Astrocyte of the cerebellum (primary cell): ENCODE measurements at regions not wholly inside any gene's neighbourhood (a gene's known extent, or its start where the extent isn't known, plus 50 kb on each side); places are given as distances from the start of the nearest gene placed in this dataset.

Experiments used
- DNase-seq: peaks from one replicate; pipeline ENCODE4 v3.0.0-alpha.2; 2011; ENCODE audit warnings: low read depth
- H3K4me3 ChIP-seq: 2 replicates; pipeline ENCODE4 v1.5.1; 2011; ENCODE audit warnings: mild to moderate bottlenecking, low read depth, low read length, moderate library complexity
- in situ Hi-C: cut with HindIII; loops from 2 replicates; pipeline ENCODE4 v1.10.0; 2017; ENCODE audit warnings: low sequenced_read_pairs
- TF ChIP-seq, protein P1 (sequence below): IDR thresholded peaks from 2 replicates; pipeline ENCODE4 v1.5.1; 2012; ENCODE audit warnings: low read length, low read depth, moderate library complexity, mild to moderate bottlenecking; ENCODE audit errors: missing control alignments

- DNase-seq, result no peak
- H3K4me3 ChIP-seq, result no peak overlapping the region
- TF ChIP-seq, protein P1, sequence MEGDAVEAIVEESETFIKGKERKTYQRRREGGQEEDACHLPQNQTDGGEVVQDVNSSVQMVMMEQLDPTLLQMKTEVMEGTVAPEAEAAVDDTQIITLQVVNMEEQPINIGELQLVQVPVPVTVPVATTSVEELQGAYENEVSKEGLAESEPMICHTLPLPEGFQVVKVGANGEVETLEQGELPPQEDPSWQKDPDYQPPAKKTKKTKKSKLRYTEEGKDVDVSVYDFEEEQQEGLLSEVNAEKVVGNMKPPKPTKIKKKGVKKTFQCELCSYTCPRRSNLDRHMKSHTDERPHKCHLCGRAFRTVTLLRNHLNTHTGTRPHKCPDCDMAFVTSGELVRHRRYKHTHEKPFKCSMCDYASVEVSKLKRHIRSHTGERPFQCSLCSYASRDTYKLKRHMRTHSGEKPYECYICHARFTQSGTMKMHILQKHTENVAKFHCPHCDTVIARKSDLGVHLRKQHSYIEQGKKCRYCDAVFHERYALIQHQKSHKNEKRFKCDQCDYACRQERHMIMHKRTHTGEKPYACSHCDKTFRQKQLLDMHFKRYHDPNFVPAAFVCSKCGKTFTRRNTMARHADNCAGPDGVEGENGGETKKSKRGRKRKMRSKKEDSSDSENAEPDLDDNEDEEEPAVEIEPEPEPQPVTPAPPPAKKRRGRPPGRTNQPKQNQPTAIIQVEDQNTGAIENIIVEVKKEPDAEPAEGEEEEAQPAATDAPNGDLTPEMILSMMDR, result no peak
- in situ Hi-C loops, result no loop called here
Measured at GRCh38 chr2:187942876-187943275, 348.8 kb upstream of the GULP1 start.

DNA sequence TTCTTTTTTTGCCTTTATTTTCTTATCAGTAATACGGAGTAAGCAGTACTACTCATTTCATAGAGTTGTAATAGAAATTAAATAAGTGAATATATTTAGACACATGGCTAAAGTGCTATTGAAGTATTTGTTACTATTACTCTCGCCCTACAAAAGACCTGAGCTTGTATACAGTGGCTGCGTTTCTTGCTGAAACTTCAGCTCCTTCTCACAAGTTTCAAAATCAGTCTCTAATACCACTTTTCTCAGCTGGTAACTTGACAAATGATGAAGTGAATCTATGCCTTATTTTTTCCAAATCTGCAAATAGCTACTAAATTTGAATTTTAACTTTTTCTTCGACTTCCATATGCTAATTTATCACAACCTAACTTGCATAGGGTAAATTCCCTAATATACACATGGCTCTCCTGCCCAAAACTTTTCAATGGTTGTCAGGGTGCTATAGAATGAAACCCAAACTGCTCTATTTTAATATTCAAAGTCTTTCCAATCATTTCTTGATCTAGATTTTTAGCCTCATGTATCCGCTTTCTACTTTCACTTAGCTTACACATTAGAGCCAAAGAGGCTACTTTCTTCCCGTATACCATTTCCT, 347.8 kb upstream of the GULP1 start:
- TF ChIP-seq, protein P1, result no peak
- no peak overlapping the region for H3K4me3 ChIP-seq
- DNase-seq, result no peak
- in situ Hi-C loops, result no loop called here

DNA sequence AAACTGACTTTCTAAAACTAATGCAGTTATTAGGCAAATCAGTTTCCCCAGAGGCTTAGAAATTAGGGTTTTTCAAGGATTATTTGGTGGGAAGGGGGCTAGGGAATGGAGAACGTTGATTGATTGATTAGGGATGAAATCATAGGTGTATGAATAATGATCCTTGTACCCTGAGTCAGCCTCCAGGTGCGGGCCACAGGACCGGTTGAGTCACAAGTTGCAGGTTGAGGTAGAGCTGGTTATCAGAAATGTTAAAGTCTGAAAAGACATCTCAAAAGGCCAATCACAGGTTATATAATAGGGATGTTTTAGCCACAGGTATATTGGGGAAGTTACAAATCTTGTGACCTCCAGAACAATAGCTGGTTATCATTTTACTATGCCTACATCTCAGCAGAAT, 341.8 kb upstream of the GULP1 start:
- no peak for DNase-seq
- TF ChIP-seq, protein P1, result no peak
- H3K4me3 ChIP-seq, result no peak overlapping the region
- in situ Hi-C loops, result no loop called here

DNA sequence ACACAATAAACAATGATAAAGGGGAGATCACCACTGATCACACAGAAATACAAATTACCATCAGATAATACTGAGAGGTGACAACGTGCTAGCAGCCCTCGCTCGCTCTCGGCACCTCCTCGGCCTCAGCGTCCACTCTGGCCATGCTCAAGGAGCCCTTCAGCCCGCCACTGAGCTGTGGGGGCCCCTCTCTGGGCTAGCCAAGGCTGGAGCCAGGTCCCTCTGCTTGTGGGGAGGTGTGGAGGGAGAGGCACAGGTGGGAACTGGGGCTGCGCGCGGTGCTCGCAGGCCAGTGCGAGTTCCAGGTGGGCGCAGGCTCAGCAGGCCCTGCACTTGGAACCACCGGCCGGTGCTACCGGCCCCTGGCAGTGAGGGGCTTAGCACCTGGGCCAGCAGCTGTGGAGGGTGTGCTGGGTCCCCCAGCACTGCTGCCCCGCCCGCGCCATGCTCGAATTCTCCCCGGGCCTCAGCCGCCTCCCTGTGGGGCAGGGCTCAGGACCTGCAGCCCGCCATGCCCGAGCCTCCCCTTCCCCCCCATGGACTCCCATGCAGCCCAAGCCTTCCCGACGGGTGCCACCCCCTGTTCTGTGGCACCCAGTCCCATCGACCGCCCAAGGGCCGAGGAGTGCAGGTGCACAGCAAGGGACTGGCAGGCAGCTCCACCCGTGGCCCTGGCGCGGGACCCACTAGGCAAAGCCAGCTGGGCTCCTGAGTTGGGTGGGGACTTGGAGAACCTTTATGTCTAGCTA, 340.0 kb upstream of the GULP1 start:
- TF ChIP-seq, protein P1, result no peak
- in situ Hi-C loops, result no loop called here
- no peak for DNase-seq
- no peak overlapping the region for H3K4me3 ChIP-seq

GRCh38 chr2:187956906-187957534, 334.7 kb upstream of the GULP1 start:
- no peak overlapping the region for H3K4me3 ChIP-seq
- in situ Hi-C loops, result no loop called here
- no peak for DNase-seq

GRCh38 chr2:187959821-187960220, 331.9 kb upstream of the GULP1 start:
- DNase-seq, result no peak
- TF ChIP-seq, protein P1, result no peak
- no peak overlapping the region for H3K4me3 ChIP-seq
- in situ Hi-C loops, result no loop called here

More at GRCh38 chr2:187956906-187957534, 334.7 kb upstream of the GULP1 start:
- TF ChIP-seq, protein P1, result no peak
